ENCODE measurements at regions not wholly inside any gene's neighbourhood (a gene's known extent, or its start where the extent isn't known, plus 50 kb on each side); places are given as distances from the start of the nearest gene placed in this dataset.
"Not testable (repeated sequence)": the region's sequence is repeated elsewhere in the genome, so short reads cannot be mapped to it uniquely, and the experiment has no call there.

- DNase-seq, result no peak
Measured at GRCh38 chr10:38209332-38209731, 115.2 kb downstream of the ZNF37A start.

- DNase-seq, result not testable (repeated sequence)
Measured at GRCh38 chr10:38209748-38210147, 115.6 kb downstream of the ZNF37A start.

GRCh38 chr10:38212460-38212859 is 118.3 kb downstream of the ZNF37A start:
- DNase-seq, result no peak

- DNase-seq, result no peak
Measured at GRCh38 chr10:38226385-38226784, 132.2 kb downstream of the ZNF37A start.

GRCh38 chr10:38228394-38228793 is 134.3 kb downstream of the ZNF37A start:
- DNase-seq, result no peak

GRCh38 chr10:38238479-38238878 is 144.3 kb downstream of the ZNF37A start:
- DNase-seq, result not testable (repeated sequence)

- DNase-seq, result not testable (repeated sequence)
Measured at GRCh38 chr10:38242061-38242649, 148.0 kb downstream of the ZNF37A start.

- DNase-seq, result not testable (repeated sequence)
Measured at GRCh38 chr10:38248113-38248512, 154.0 kb downstream of the ZNF37A start.

- not testable (repeated sequence) for DNase-seq
Measured at GRCh38 chr10:38252551-38252950, 158.4 kb downstream of the ZNF37A start.

- peak; percentile 5 for DNase-seq
Measured at GRCh38 chr10:38267555-38267954, 173.4 kb downstream of the ZNF37A start.

GRCh38 chr10:38271031-38271430 is 176.9 kb downstream of the ZNF37A start:
- not testable (repeated sequence) for DNase-seq

- not testable (repeated sequence) for DNase-seq
Measured at GRCh38 chr10:38274879-38275278, 180.7 kb downstream of the ZNF37A start.

GRCh38 chr10:38292560-38292959 is 198.4 kb downstream of the ZNF37A start:
- not testable (repeated sequence) for DNase-seq

GRCh38 chr10:38310111-38310510 is 216.0 kb downstream of the ZNF37A start:
- DNase-seq, result not testable (repeated sequence)

GRCh38 chr10:38315090-38315805 is 221.1 kb downstream of the ZNF37A start:
- not testable (repeated sequence) for DNase-seq

GRCh38 chr10:38321393-38321792 is 227.3 kb downstream of the ZNF37A start:
- DNase-seq, result not testable (repeated sequence)

- DNase-seq, result not testable (repeated sequence)
Measured at GRCh38 chr10:38330306-38330705, 236.2 kb downstream of the ZNF37A start.

GRCh38 chr10:38331106-38331505 is 237.0 kb downstream of the ZNF37A start:
- not testable (repeated sequence) for DNase-seq

GRCh38 chr10:38333699-38334098 is 239.6 kb downstream of the ZNF37A start:
- DNase-seq, result not testable (repeated sequence)

GRCh38 chr10:38350645-38351044 is 256.5 kb downstream of the ZNF37A start:
- not testable (repeated sequence) for DNase-seq

GRCh38 chr10:38354410-38354809 is 260.3 kb downstream of the ZNF37A start:
- not testable (repeated sequence) for DNase-seq

- peak; percentile 36 for DNase-seq
Measured at GRCh38 chr10:38355911-38356526, 261.9 kb downstream of the ZNF37A start.

- not testable (repeated sequence) for DNase-seq
Measured at GRCh38 chr10:38356527-38356926, 262.4 kb downstream of the ZNF37A start.

GRCh38 chr10:38362514-38362913 is 268.4 kb downstream of the ZNF37A start:
- DNase-seq, result not testable (repeated sequence)
